ENCODE measurements at regions not wholly inside any gene's neighbourhood (a gene's known extent, or its start where the extent isn't known, plus 50 kb on each side); places are given as distances from the start of the nearest gene placed in this dataset.
"Not testable (repeated sequence)": the region's sequence is repeated elsewhere in the genome, so short reads cannot be mapped to it uniquely, and the experiment has no call there.

DNA sequence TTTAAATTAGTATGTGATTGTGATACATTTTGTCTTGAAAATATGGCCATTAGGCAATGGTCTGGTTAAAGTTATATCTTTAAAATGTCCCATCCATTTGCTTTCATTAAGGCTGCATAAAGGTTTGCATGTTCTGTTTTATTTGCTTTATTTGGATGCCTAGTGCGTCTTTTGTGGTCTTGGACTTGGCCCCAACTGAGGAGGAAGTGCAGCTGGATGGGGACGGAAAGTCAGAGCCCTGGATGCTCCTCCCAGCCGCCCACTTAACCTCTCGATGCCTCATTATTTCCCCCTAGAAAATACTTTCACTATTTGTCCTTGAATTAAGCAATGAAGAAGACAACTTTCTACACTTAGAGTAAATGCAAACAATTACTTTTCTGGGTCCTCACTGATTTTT is 898.2 kb downstream of the MCTP2 start:
- DNase-seq, result no peak

- DNase-seq, result no peak
Observed at GRCh38 chr15:95131131-95131556, 899.8 kb downstream of the MCTP2 start.

GRCh38 chr15:95132774-95133173 is 901.4 kb downstream of the MCTP2 start:
- no peak for DNase-seq

DNA sequence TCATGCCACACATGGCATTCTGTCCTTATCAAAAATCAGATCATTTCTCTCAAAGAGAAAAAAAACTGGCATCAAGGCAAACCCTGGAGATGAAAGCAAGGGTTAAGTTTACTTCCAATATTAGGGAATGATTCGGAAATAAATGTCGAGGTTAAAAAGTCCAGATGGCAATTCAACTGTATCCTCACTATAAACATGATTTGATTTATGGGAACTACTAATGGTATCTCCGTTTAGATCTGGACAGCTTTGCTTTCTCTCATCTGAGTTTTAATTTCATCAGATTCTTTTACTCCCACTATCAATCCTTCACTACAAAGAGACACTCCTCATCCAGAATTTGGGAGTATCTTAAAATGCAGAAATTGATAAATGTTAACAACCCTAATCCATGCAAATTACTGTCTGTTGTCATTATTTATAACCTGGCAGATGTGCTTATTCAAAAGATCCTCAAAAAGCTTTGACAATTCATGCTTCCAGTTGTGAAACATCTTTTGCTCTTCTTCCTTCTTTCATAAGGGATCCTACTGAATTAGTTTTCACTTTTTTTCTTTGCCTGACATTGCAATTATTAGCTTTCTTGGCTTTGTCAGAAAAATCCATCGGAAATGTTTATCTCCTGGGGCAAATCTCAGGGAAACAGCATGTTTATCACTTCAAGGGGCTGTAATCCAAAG is 903.2 kb downstream of the MCTP2 start:
- DNase-seq, result no peak

DNA sequence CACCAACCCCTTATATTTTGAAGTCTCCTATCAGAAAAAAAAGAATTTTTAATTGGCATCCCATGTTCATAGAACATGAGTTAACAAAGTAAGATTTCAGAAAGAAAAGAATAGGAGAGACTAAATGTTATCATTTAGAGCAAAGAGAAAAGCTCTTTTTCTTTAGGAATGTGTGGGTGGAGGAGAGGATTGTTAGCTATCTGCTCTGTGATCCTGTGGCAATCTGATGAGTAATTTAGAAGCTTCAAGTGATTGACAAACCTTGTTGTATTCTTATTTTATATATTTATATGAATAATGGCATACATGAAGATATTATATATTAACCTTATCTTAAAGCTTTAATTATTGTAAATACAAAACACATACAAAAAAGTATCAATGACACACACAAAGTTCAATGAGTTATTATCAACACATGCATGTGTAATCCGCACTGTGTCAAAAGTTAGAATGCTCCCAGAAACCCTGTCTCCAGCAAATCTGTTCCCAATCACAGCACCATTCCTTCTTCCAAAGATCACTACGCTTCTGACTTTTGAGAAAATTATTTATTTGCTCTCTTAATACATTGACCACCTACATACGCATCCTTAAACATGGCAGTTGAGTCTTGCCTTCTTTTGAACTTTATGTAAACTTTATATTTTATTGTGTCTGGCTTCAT is 907.4 kb downstream of the MCTP2 start:
- no peak for DNase-seq

GRCh38 chr15:95141486-95141885 is 910.1 kb downstream of the MCTP2 start:
- no peak for DNase-seq

DNA sequence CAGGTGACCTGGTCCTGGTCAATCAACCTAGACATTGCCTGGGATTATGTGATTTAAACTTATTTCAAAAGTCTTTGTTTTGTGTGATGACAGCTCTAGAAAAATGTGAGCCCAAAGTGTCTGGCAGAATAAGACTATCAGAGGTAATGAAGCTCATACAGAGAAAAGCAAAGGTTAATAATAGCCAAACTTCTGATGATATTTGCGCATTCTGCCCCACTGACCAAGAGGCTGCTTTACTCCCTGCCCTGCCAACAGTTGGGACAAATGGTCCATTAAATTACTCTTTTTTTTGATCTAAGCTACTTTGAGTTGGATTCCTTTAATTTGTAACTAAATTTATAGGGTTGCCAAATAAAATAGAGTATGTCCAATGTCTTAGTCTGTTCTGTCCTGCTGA is 911.2 kb downstream of the MCTP2 start:
- DNase-seq, result no peak

- DNase-seq, result no peak
Observed at GRCh38 chr15:95146481-95146880, 915.1 kb downstream of the MCTP2 start.

GRCh38 chr15:95148183-95148582 is 916.8 kb downstream of the MCTP2 start:
- no peak for DNase-seq

DNA sequence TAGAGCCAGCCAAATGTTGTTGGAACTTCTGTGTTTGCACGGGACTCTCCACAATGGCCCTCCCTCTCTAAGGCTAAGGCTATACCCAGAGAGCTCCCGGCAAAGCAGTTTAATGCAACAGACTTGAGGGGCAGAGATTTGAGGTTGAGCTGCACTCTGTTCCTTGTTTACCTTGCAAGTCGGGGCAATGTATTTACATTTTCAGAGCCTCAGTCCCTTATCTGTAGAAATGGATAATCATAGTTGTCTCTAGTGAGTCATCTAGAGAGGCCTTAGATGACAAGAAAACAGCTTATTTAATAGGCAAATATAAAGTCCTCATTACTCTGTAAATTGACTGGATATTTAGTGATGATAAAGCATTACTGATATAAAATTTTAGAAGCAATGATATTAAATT is 917.7 kb downstream of the MCTP2 start:
- no peak for DNase-seq

GRCh38 chr15:95149771-95150170 is 918.4 kb downstream of the MCTP2 start:
- DNase-seq, result no peak

- no peak for DNase-seq
Observed at GRCh38 chr15:95150466-95150865, 919.1 kb downstream of the MCTP2 start.

GRCh38 chr15:95152741-95153140 is 921.4 kb downstream of the MCTP2 start:
- no peak for DNase-seq

DNA sequence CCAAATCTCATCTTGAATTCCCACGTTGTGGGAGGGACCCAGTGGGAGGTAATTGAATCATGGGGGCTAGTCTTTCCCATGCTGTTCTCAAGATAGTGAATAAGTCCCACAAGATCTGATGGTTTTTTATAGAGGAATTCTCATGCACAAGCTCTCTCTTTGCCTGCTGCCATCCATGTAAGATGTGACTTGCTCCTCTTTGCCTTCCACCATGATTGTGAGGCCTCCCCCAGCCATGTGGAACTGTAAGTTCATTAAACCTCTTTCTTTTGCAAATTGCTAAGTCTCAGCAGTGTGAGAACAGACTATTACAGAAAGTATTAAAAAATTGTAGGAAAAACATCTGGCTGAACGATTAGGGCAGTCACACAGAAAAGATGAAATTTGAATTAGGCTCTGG is 921.8 kb downstream of the MCTP2 start:
- DNase-seq, result not testable (repeated sequence)

- no peak for DNase-seq
Observed at GRCh38 chr15:95160316-95160715, 929.0 kb downstream of the MCTP2 start.

- no peak for DNase-seq
Observed at GRCh38 chr15:95162069-95162468, 930.7 kb downstream of the MCTP2 start.

- DNase-seq, result no peak
Observed at GRCh38 chr15:95162531-95162930, 931.2 kb downstream of the MCTP2 start.

- no peak for DNase-seq
Observed at GRCh38 chr15:95162967-95163531, 931.7 kb downstream of the MCTP2 start.

GRCh38 chr15:95168152-95168551 is 936.8 kb downstream of the MCTP2 start:
- DNase-seq, result no peak

DNA sequence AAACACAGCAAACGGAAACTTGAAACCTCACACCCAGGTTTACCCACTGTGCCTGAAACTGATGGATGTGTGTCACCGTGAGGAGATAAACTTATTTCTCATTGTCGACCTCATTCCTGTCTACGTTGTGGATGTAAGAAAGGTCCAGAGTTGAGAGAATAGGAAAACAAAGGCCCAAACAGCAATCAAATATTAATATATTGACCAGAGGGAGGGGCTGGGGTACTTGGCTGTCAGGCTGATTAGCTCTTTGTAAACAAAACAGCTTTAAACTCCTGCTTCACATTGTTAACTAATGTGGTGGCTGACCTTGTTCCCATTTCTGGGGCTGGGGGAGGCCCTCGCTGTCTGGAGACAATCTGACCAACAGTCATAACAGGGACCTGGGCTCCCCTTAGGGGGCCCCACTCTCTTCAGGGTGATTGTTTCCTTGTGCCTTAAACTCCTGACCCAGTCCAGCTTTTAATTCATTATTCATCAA is 937.6 kb downstream of the MCTP2 start:
- no peak for DNase-seq

DNA sequence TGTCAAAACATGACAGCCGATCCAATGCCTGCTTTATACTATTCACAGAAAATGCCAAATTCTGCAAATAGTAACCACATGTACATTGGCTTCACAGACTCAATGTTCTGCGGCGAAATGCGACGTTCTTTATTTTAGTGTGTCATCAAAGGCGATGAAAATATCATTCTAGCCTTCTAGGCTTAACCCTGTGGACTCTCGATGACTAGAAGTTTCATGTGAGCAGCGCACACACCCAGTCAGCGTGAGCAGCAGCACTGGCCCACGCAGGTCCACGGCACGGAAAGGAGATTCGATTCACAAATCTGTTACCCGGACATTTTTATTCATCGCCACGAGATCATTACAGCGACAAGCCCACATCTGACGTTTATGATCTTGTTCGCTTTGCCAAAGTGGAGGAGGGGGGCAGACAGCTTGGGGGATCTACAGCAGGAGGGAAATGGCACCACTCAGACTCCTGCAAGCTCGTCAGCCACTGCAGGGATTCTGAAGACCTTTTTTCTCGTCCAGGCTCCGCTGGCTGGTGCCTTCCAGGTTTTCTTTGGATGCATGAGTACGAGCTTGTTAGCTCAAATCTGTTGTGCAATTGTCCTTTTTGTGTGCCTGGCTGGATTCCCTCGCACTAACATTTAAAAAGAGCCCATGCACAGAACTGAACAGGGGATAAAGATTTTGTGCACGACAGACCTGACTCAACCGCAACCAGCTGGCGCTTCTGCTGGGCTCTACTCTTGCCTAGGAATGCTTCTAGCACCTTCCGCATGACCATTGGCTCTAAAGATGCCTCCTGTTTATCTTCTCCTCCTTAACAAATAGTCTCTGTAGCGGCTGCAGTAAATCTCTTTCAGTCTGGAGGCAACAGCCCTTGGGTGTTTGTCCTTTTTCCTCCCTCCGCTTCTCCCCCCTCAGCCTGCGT is 938.4 kb downstream of the MCTP2 start:
- peak in 5 of 51 donors; percentile 0 to 78 (median 3) for DNase-seq

Measured in hypothalamus (tissue), 51 donors.